ENCODE measurements at regions not wholly inside any gene's neighbourhood (a gene's known extent, or its start where the extent isn't known, plus 50 kb on each side); places are given as distances from the start of the nearest gene placed in this dataset.

GRCh38 chr3:117746066-117746465 lies 1036.5 kb downstream of the TUSC7 start (continued):
- TF ChIP-seq BCL11A (IDR thresholded peaks at IDR 0.05; ENCODE audit: low read depth in 2 of 2, low read length in 2 of 2): no peak
- TF ChIP-seq SIX5 (IDR thresholded peaks at IDR 0.05; ENCODE audit: low read depth, low read length): no peak
